ENCODE measurements at regions not wholly inside any gene's neighbourhood (a gene's known extent, or its start where the extent isn't known, plus 50 kb on each side); places are given as distances from the start of the nearest gene placed in this dataset.

GRCh38 chr2:238563551-238563950, 136.8 kb downstream of the ASB1 start:
- DNase-seq: no peak

DNA sequence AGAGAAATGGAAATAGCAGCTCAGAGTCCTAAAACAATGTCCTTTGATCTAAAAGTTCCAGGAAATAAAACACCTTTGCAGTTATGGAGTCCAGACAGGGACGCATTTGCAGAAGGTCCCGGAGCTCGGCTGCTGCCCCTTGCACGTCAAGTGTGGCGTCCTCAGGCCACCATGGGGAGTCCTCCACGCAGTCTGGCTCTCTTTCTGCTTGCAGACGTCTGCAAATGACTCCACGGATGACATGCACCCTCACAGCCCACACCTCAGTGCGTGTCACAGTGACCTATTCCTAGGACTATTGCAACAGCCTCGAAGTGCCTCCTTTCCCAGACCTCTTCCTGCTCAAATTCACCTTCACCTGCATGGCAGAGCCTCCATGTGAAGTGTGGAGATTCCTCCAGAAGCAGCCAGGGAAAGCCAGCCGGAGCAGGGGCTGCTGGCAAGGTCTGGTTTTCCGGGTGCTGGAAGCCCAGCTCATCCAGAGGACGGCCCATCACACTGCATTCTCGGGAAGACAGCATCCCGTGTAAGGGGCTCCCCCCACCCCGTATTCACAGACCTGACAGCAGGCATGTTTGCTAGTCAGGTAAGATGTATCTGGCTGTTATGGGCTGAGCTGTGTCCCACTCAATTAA, 137.7 kb downstream of the ASB1 start:
- DNase-seq: no peak

DNA sequence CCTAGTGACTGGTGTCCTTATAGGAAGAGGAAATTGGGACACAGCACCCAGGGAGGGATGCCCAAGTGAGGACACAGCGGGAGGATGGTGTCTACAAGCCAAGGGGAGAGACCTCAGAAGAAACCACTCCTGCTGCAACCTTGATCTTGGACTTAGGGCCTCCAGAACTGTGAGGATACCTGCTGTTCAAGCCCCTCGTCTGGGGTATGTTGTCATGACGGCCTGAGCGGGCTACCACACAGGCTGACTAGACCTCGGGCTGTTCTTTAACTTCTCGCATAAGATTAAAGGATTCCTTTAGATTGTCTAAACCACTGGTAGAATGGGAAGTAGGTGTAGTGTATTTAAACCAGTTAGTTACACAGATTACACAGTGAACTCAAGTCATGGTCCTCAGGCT, 138.3 kb downstream of the ASB1 start:
- DNase-seq: no peak

GRCh38 chr2:238566001-238566645, 139.4 kb downstream of the ASB1 start:
- DNase-seq: no peak

GRCh38 chr2:238567067-238567855, 140.5 kb downstream of the ASB1 start:
- DNase-seq: no peak

- DNase-seq: no peak
Measured at GRCh38 chr2:238567996-238568395, 141.3 kb downstream of the ASB1 start.

GRCh38 chr2:238568455-238569440, 142.0 kb downstream of the ASB1 start:
- no peak for DNase-seq

DNA sequence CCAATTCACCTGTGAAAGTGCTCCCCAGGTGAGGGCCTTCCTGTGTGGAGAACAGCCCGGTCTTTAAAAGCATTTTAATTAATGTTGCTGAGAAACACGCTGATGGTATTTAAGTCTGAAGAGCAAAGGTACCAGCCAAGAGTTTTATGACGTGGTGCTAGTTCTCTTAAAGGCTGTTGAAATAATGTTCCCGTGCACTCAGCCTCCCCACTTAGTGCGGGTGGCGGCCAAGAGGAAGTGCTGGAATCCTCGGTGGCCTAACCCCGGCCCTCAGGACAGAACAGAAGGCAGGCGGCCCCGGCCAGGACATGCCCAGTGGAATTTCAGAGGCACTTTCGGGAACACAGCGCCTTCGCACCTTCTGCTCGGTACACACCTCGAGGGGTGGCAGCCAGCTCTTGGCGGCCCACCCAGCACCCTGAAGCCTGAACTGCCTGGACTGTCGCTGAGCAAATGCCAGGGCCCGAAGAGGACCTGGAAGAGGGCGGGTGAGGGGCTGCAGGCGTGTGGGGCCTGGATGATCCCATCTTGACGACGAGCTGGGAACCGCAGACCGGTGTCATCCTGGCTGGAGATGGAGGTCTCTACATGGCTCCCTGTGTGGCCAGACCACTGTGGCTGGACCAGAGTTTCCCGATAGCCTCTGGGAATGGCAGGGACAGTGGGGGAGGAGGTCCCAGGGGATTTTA, 142.9 kb downstream of the ASB1 start:
- DNase-seq: no peak

- no peak for DNase-seq
Measured at GRCh38 chr2:238570391-238570790, 143.7 kb downstream of the ASB1 start.

GRCh38 chr2:238570926-238571325, 144.2 kb downstream of the ASB1 start:
- DNase-seq: no peak

DNA sequence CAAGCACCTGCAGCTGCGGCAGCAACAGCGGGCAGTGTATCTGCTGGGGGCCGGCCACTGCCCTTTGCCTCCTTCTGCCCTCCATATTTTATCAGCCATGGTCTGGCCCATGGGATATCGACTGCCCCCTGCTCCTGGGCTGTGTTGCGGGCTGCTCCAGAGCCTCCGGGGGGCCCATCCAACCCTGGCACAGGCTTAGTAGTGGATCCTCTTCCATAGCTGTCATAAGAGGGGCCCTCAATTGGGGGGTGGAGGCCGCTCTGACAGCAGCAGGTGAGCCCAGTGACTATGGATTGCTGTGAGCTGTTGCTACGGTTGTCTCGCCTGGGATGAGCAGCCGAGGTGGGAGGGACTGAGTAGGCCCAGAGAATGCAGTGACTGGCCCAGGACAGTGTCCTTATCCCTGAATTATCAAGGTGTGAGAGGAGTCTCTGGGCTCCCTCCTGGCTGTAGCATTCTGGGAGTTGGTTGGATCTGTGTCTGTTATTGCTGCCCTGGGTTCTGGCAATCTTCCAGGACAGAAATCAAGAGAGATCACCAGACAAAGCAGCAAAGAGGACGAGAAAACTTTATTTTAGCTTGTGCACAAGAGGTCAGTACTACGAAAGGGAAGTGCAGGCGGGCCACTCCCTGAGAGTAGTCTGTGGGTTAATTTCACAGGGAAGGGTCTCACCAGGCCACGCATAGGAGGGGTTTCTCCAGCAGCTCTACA, 145.1 kb downstream of the ASB1 start:
- DNase-seq: no peak

GRCh38 chr2:238573065-238573778, 146.5 kb downstream of the ASB1 start:
- peak; percentile 14 for DNase-seq

DNA sequence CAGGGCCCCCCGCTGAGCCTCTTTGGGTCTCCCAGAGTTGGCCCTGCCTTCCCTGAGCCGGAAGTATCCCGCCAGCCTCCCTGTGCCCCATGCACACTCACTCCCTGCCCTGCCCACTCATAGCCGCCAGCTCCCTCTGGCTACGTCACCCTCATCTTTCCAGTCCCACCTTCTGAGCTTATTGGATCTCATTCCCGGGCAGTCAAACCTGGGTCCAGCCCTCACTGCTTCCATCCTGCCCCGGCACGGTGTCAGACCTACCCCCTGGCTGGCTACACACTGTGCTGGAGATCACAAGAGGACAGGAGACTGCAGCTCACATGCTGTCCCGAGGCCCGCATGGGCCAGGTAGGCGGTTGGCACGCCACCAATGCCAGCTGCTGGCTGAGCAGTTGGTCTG, 147.2 kb downstream of the ASB1 start:
- DNase-seq: no peak

DNA sequence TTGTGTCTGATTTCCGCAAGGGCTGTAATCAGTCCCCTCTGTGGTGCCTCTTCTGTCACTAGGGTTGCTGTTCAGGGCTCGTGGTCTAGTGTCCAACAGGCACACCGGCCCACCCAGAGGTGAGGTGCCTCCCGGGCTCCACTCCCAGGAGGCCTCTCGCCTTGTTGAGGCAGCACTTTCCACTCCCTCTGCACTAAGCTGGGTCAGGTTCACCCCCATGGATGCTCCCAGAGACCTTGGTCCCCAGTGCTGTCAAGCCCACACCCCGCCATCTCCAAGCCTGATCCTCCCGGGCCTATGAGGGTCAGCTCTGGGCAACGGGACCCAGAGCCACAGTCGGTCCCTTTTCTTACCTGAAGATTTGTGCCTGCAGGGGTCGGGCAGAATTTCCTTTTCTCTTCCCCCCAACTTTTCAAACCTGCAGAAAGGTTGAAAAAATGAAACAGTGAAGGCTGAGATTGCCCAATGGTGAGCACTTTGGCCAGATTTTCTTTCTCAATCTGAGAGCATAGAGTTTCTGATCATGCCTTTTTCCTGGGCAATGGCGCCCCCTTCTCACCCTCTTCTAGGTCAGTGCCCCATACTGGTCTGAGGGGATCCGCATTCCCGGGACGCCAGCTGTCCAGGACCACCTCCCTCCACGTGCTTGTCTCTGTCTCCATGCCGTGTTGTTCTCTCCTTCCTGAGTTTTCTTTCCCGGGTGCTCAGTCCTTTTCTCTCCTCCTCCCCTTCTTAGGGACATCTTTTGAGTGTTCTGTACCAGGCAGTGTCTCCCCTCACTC, 148.0 kb downstream of the ASB1 start:
- no peak for DNase-seq

DNA sequence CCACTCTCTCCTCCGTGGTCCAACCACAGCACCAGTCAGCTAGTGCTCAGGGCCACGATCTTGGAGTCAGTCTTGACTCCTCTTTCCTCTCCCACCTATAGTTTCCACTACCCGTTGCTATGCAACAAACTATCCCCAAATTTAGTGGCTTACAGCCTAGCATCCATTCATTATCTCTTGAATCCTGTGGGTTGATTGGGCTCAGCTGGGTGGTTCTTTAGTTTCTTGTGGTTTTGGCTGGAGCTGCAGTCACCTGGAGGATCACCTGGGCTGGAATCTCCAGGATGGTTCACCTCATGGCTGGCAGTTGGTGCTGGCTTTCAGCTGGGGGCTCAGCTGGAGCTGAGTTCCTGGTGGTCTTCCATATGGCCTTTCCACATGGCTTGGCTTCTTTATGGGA, 149.9 kb downstream of the ASB1 start:
- DNase-seq: no peak

GRCh38 chr2:238578256-238578655, 151.5 kb downstream of the ASB1 start:
- DNase-seq: no peak

GRCh38 chr2:238580486-238580885, 153.8 kb downstream of the ASB1 start:
- no peak for DNase-seq

DNA sequence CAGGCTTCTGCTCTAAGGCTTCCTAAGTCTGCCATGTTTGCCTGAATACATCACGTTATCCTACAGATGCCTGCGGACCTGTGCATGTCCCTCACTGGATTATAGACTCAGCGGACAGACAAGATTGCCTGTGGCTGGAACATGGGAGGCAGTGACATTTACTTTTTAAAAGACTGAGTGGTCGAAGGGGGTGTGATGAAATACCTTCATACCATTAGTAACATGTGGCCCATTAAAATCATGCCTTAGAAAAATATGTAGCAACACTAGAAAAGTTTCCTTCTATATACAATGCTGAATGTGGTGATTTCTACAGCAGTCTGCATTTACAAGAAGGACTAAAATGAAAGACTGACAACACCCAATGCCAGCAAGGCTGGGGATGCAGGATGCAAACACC, 154.4 kb downstream of the ASB1 start:
- DNase-seq: no peak

- DNase-seq: no peak
Measured at GRCh38 chr2:238582159-238582558, 155.4 kb downstream of the ASB1 start.

GRCh38 chr2:238584617-238585016, 157.9 kb downstream of the ASB1 start:
- DNase-seq: no peak

All from CD4-positive, alpha-beta T cell treated with Interleukin-17A for 4 hours (primary cell).